22Rv1 (cell line): ENCODE measurements at regions not wholly inside any gene's neighbourhood (a gene's known extent, or its start where the extent isn't known, plus 50 kb on each side); places are given as distances from the start of the nearest gene placed in this dataset.

Source experiments
- H3K27ac ChIP-seq: fragments of 450-650 bp; 2 replicates; pipeline ENCODE4 v1.5.1; 2017
- ZFX ChIP-seq: fragments of 450-650 bp; IDR thresholded peaks from 2 replicates; pipeline ENCODE4 v1.6.1; 2017; ENCODE audit warnings: antibody characterized with exemption, borderline replicate concordance
- TF ChIP-seq, protein P1 (sequence below): fragments of 450-650 bp; IDR thresholded peaks from 2 replicates; pipeline ENCODE4 v1.5.1; 2017; ENCODE audit warnings: mild to moderate bottlenecking

DNA sequence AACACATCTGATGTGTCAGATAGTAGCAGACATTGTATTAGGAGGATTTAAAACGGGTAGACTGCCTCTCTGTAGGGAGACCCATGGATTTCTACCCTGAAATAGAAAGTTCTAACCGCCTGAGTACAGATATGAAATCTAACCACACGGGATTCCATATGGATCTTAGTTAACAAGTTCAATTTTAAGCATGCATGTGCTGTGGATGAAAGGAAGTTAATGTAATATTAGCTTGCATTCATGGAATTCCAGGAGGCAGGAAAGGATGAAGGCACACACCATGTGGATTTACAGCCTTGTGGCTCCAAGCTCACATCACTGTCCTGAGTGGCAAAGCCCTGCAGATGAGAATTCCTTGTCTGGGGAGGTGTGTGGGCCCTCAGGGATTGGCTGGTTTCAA lies 120.6 kb upstream of the IRS2 start:
- H3K27ac ChIP-seq = no peak overlapping the region
- TF ChIP-seq, protein P1, sequence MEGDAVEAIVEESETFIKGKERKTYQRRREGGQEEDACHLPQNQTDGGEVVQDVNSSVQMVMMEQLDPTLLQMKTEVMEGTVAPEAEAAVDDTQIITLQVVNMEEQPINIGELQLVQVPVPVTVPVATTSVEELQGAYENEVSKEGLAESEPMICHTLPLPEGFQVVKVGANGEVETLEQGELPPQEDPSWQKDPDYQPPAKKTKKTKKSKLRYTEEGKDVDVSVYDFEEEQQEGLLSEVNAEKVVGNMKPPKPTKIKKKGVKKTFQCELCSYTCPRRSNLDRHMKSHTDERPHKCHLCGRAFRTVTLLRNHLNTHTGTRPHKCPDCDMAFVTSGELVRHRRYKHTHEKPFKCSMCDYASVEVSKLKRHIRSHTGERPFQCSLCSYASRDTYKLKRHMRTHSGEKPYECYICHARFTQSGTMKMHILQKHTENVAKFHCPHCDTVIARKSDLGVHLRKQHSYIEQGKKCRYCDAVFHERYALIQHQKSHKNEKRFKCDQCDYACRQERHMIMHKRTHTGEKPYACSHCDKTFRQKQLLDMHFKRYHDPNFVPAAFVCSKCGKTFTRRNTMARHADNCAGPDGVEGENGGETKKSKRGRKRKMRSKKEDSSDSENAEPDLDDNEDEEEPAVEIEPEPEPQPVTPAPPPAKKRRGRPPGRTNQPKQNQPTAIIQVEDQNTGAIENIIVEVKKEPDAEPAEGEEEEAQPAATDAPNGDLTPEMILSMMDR = no peak
- TF ChIP-seq ZFX = no peak

- no peak for TF ChIP-seq ZFX
- TF ChIP-seq, protein P1 = no peak
- no peak overlapping the region for H3K27ac ChIP-seq
These were observed 117.8 kb upstream of the IRS2 start for GRCh38 chr13:109904218-109904617.

DNA sequence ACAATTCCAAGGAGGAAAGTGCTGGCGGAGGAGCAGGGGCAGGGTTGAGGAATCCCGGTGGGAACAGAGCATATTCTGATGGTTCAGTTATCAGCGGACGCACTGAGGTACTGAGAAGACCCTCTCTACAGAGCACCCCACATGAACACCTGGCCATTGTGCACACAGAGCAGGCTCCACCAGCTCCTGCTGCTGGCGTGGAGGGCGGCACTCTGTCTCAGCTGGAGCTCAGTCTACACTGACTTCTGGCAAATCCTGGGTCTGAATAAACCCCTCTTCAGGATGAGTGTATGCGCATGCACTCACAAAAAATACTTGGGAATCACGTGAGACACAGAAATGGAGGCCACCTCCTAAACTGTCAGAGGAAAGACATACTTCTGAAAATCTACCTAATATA lies 114.4 kb upstream of the IRS2 start:
- TF ChIP-seq ZFX = no peak
- TF ChIP-seq, protein P1 = no peak

DNA sequence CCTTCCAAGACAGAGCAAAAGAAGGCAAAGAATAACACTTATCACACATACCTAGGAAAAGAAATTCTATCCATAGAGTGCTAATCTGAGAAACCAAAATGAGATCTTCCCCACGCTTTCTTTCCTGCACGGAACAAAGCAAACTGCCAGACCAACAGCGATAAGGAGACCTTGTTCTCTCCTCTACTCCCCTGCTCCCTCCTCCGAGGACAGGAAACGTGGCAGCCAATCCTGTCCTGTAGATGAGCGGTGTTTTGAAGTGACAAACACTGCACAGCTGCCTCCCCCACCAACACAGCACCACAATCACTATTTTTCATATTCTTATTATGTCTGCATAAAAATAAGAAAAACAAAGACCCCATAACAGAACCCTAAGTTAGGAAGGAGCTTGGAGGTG lies 113.9 kb upstream of the IRS2 start:
- no peak for TF ChIP-seq ZFX
- TF ChIP-seq, protein P1 = no peak
- H3K27ac ChIP-seq = no peak overlapping the region

More for the DNA sequence above, 114.4 kb upstream of the IRS2 start:
- H3K27ac ChIP-seq = no peak overlapping the region

GRCh38 chr13:109899748-109900147 lies 113.4 kb upstream of the IRS2 start:
- TF ChIP-seq ZFX = no peak
- TF ChIP-seq, protein P1 = no peak
- H3K27ac ChIP-seq = no peak overlapping the region

DNA sequence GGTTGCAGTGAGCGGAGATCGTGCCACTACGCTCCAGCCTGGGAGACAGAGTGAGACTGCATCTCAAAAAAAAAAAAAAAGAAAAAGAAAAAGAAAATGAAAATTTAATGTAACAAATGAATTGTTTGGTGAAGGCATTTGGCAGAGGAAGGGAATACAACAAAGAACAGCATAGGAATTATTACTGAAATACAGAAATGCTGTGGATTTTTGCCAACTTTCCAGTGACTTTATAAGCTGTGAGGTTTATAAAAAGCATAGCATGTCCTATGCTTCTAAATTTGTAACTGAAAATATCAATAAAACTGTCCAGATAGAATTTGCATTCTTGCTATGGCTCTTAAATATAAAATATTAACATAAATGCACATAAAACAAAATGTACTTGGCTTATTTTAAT lies 112.9 kb upstream of the IRS2 start:
- no peak overlapping the region for H3K27ac ChIP-seq
- TF ChIP-seq, protein P1 = no peak
- no peak for TF ChIP-seq ZFX

- TF ChIP-seq ZFX = no peak
- TF ChIP-seq, protein P1 = no peak
- no peak overlapping the region for H3K27ac ChIP-seq
These were observed 111.7 kb upstream of the IRS2 start for GRCh38 chr13:109897988-109898624.
